ENCODE measurements at regions not wholly inside any gene's neighbourhood (a gene's known extent, or its start where the extent isn't known, plus 50 kb on each side); places are given as distances from the start of the nearest gene placed in this dataset.

- Histone ChIP-seq H3K27ac (no peak overlapping the region), H3K27me3 (no peaks in the 10 kb centered on the region), H3K4me3 (no peak overlapping the region), H3K9me3 (no peaks in the 10 kb centered on the region), H3K36me3 (no peaks in the 10 kb centered on the region), H3K4me1 (no peaks in the 10 kb centered on the region)
- DNase-seq (no peak), ATAC-seq (no peak)
- intact Hi-C loops (cut with DNase I), result no loop called here
- 67% methylated on average over 1 of the region's 1 CpG for WGBS (ENCODE audit: insufficient coverage, low coverage, low lambda C conversion rate, missing lambda C conversion rate)
- TF ChIP-seq CTCF (IDR thresholded peaks at IDR 0.05), result no peak
Measured at GRCh38 chr4:131551306-131551705, 1597.8 kb upstream of the PCDH10 start.

GRCh38 chr4:131566026-131566425 lies 1583.1 kb upstream of the PCDH10 start:
- H3K27ac ChIP-seq, result no peak overlapping the region
- DNase-seq, result no peak
- no peaks in the 10 kb centered on the region for H3K27me3 ChIP-seq
- no peaks in the 10 kb centered on the region for H3K9me3 ChIP-seq
- 17% methylated on average over 1 of the region's 1 CpG for WGBS (ENCODE audit: insufficient coverage, low coverage, low lambda C conversion rate, missing lambda C conversion rate)
- H3K4me1 ChIP-seq, result no peaks in the 10 kb centered on the region
- no peaks in the 10 kb centered on the region for H3K36me3 ChIP-seq
- H3K4me3 ChIP-seq, result no peak overlapping the region
- TF ChIP-seq CTCF (IDR thresholded peaks at IDR 0.05), result no peak
- TF ChIP-seq POLR2A (IDR thresholded peaks at IDR 0.05), result no peak
- ATAC-seq, result no peak
- intact Hi-C loops (cut with DNase I), result no loop called here

GRCh38 chr4:131584587-131584986 lies 1564.5 kb upstream of the PCDH10 start:
- no peak overlapping the region for H3K4me3 ChIP-seq
- no peaks in the 10 kb centered on the region for H3K4me1 ChIP-seq
- ATAC-seq (no peak), DNase-seq (no peak)
- H3K27ac ChIP-seq, result no peak overlapping the region
- H3K36me3 ChIP-seq, result no peaks in the 10 kb centered on the region
- intact Hi-C loops (cut with DNase I), result no loop called here
- 67% methylated on average over 4 of the region's 5 CpGs for WGBS (ENCODE audit: insufficient coverage, low coverage, low lambda C conversion rate, missing lambda C conversion rate)
- H3K27me3 ChIP-seq, result no peaks in the 10 kb centered on the region
- no peaks in the 10 kb centered on the region for H3K9me3 ChIP-seq
- TF ChIP-seq POLR2A (IDR thresholded peaks at IDR 0.05), result no peak

- H3K4me1 ChIP-seq, result no peaks in the 10 kb centered on the region
- 77% methylated on average over 2 of the region's 2 CpGs for WGBS (ENCODE audit: insufficient coverage, low coverage, low lambda C conversion rate, missing lambda C conversion rate)
- DNase-seq (no peak), ATAC-seq (no peak)
- H3K4me3 ChIP-seq, result no peak overlapping the region
- no peak for TF ChIP-seq CTCF (IDR thresholded peaks at IDR 0.05)
- no peak for TF ChIP-seq POLR2A (IDR thresholded peaks at IDR 0.05)
- no peaks in the 10 kb centered on the region for H3K9me3 ChIP-seq
- no peaks in the 10 kb centered on the region for H3K36me3 ChIP-seq
- H3K27ac ChIP-seq, result no peak overlapping the region
- no peaks in the 10 kb centered on the region for H3K27me3 ChIP-seq
- intact Hi-C loops (cut with DNase I), result no loop called here
Measured at GRCh38 chr4:131595140-131595539, 1554.0 kb upstream of the PCDH10 start.

GRCh38 chr4:131603705-131604104 lies 1545.4 kb upstream of the PCDH10 start:
- H3K4me3 ChIP-seq, result no peak overlapping the region
- WGBS (ENCODE audit: insufficient coverage, low coverage, low lambda C conversion rate, missing lambda C conversion rate), result 40% methylated on average over 1 of the region's 1 CpG
- H3K9me3 ChIP-seq, result no peaks in the 10 kb centered on the region
- intact Hi-C loops (cut with DNase I), result no loop called here
- no peak for DNase-seq
- H3K27me3 ChIP-seq, result no peaks in the 10 kb centered on the region
- TF ChIP-seq CTCF (IDR thresholded peaks at IDR 0.05) (no peak), POLR2A (IDR thresholded peaks at IDR 0.05) (no peak)
- no peaks in the 10 kb centered on the region for H3K4me1 ChIP-seq
- no peak overlapping the region for H3K27ac ChIP-seq
- no peaks in the 10 kb centered on the region for H3K36me3 ChIP-seq
- no peak for ATAC-seq

Data from right lobe of liver (tissue), 6 donors.